Heart left ventricle (tissue), 13 donors: ENCODE measurements at regions not wholly inside any gene's neighbourhood (a gene's known extent, or its start where the extent isn't known, plus 50 kb on each side); places are given as distances from the start of the nearest gene placed in this dataset.

ENCODE experiments used
- CTCF ChIP-seq, 12 donors: fragments of 200-600 bp; sonication (generic) in 4 of 12; IDR thresholded peaks; one replicate each; pipeline versions ENCODE4 v1.5.0 to v1.8.0; 2018 to 2022; ENCODE audit warnings: antibody characterized with exemption in 12 of 12, mild to moderate bottlenecking in 5 of 12
- POLR2A ChIP-seq, 2 donors: fragments of 450-650 bp; IDR thresholded peaks; one replicate each; pipeline ENCODE4 v1.6.1; 2017; ENCODE audit warnings: antibody characterized with exemption in 2 of 2, mild to moderate bottlenecking in 2 of 2, moderate library complexity in 2 of 2
- donor health status: ischemic (EF 13 %, LVEDD 7.1; RV severe dilation, severe dysfunction).
- donor health status: DM: no; HTN: yes; CAD: no.
- donor health status: DM: no; HTN: no; CAD: no.
- donor health status: ischemic (EF 25% LVEDD 6.9; RV normal size, moderate dysfunction).
- donor health status: ischemic (EF 25% LVEDD 5.7; RV mildly dilated, moderate dysfunction).
- donor health status: ischemic (EF 35%, LVEDD 5.7; RV mildly dilated, moderate dysfunction).
- donor health status: nonischemic (EF 11% LVEDD 7.7; RV severe dilation, severe dysfunction).
- donor health status: DM: yes; HTN: yes; CAD: no.
- donor health status: PGD.
- donor health status: ischemic (EF 29% LVEDD 5.4; RV normal size, mild dysfunction).
- donor health status: nonischemic (EF 23%, LVEDD 6.1; RV moderate dilation, normal function).

- TF ChIP-seq CTCF (IDR thresholded peaks at IDR 0.05) (no peak), POLR2A (IDR thresholded peaks at IDR 0.05) (no peak)
Observed at GRCh38 chr4:136441629-136442282, 1090.5 kb downstream of the PCDH18 start.
